VCaP (cell line): ENCODE measurements at regions not wholly inside any gene's neighbourhood (a gene's known extent, or its start where the extent isn't known, plus 50 kb on each side); places are given as distances from the start of the nearest gene placed in this dataset.

Experiments
- H3K27ac ChIP-seq: fragments of 450-650 bp; 2 replicates; pipeline ENCODE4 v1.5.1; 2017
- TF ChIP-seq, protein P1 (sequence below): fragments of 450-650 bp; conservative IDR thresholded peaks from 2 replicates; pipeline ENCODE4 v1.5.1; 2017; ENCODE audit warnings: mild to moderate bottlenecking, moderate library complexity

DNA sequence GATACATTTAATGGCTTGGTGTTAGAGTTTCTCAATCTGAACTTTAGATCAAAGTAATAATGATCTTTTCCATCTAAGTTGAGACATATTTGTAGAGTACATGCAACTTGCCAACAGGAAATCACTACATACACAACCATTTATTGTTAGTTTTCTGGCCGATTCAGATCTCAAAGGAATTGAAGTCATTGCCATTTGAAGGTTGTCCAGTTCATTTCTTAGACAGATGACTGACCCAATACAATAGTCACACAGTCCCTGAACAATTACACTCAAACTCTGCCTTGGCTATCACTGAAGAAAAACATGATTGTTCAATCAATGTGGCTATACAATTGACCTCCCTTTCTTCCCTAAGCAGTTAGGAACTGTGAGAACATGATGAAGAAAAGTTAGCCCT is 753.2 kb upstream of the RIOK2 start:
- TF ChIP-seq, protein P1, sequence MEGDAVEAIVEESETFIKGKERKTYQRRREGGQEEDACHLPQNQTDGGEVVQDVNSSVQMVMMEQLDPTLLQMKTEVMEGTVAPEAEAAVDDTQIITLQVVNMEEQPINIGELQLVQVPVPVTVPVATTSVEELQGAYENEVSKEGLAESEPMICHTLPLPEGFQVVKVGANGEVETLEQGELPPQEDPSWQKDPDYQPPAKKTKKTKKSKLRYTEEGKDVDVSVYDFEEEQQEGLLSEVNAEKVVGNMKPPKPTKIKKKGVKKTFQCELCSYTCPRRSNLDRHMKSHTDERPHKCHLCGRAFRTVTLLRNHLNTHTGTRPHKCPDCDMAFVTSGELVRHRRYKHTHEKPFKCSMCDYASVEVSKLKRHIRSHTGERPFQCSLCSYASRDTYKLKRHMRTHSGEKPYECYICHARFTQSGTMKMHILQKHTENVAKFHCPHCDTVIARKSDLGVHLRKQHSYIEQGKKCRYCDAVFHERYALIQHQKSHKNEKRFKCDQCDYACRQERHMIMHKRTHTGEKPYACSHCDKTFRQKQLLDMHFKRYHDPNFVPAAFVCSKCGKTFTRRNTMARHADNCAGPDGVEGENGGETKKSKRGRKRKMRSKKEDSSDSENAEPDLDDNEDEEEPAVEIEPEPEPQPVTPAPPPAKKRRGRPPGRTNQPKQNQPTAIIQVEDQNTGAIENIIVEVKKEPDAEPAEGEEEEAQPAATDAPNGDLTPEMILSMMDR, result no peak
- H3K27ac ChIP-seq, result no peak overlapping the region

DNA sequence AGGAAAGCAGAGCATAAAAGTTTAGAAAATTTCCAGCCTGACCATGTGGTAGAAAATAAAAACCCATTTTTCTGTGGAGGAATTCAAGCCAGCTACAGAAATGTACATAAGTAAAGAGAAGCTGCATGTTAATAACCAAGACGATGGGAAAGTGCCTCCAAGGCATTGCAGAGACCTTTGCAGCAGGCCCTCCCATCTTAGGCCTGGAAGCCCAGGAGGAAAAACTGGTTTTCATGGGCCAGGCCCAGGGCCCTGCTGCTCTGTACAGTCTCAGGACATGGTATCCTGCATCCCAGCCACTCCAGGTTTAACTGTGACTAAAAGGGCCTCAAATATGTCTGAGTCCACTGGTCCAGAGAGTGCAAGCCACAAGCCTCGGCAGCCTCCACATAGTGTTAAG is 754.8 kb upstream of the RIOK2 start:
- H3K27ac ChIP-seq, result no peak overlapping the region
- TF ChIP-seq, protein P1, result no peak

DNA sequence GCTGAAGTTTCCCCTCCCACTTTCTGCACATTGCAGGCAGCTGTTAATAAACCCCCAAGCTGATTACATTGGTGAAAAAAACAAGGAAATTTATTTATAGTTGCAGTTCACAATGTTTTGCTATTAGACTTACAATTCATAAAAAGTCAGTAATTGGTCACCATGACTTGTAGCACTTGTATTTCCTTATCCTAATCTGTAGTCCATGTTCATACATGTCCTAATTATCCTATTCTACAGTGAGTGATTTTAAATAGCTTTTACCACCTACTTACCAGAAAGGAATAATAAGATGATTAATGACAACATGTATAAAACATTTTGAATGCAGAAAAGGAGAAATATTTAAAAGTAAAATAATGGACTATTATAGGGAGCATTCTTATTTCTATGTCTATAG is 760.0 kb upstream of the RIOK2 start:
- TF ChIP-seq, protein P1, result no peak
- no peak overlapping the region for H3K27ac ChIP-seq

DNA sequence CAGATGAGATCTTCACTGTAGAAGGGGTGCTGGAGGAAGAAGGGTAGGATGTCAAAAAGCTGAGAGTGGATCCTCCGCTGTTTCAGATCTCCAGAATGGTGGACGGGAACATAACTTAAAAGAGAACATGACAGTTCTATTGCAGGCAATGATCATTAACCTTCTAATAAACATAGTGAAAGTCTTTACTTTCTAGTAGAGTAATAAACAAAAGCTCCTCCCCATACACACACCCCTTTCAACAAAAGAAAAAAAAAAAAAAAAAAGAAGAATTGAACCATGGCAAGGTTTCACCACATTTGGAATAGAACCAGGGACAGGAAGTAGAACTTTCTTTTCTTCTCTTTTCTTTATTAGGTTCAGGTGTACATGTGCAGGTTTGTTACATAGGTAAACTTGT is 768.1 kb upstream of the RIOK2 start:
- H3K27ac ChIP-seq, result no peak overlapping the region
- TF ChIP-seq, protein P1, result no peak

DNA sequence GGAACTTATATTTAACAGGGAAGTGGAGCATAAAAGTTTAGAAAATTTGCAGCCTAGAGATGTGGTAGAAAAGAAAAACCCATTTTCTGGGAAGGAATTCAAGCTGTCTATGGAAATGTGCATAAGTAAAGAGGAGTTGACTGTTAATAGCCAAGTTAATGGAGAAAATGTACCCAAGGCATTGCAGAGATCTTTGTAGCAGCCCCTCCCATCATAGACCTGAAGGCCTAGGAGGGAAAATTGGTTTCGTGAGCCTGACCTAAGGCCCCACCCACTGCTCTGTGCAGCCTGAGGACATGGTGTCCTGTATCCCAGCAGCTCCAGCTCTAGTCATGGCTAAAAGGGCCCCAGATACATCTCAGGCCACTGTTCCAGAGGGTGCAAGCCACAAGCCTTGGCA is 772.4 kb upstream of the RIOK2 start:
- TF ChIP-seq, protein P1, result no peak
- no peak overlapping the region for H3K27ac ChIP-seq

DNA sequence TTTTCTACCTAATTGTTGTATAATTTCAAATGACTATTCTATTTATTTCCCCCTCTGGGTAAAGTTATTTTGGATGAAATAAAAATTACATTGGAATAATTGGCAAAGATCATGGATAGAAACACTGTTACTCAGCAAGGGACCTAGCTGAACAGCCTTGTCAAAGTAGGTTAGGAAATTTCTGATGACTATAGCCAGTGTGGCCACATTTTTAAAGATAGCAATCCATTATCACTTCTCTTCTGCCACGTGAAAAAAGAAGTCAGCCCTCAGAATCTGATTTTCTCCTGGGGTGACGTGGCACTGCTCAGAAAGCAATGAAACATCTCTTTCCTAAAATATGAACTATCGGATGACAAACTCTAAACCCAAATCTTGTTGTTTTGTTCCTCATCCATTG is 784.2 kb upstream of the RIOK2 start:
- no peak overlapping the region for H3K27ac ChIP-seq
- TF ChIP-seq, protein P1, result no peak

DNA sequence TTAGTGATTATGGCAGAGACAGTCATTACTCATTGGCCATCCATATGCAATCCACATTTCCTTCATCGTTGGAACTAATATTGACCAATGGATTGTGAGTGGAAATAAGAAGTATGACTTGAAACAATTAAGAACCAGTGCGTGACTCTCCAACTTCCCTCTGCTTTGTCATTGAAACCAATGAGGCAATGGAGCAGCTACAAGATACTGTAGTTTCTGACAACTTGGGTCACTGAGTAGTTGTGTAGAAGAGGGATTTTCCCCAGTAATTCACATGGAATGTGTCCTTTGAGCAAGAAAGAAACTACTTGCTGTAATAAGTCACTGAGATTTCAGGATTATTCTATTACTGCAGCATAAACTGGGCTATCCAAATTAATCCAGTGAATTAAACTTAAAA is 785.3 kb upstream of the RIOK2 start:
- TF ChIP-seq, protein P1, result no peak
- no peak overlapping the region for H3K27ac ChIP-seq

DNA sequence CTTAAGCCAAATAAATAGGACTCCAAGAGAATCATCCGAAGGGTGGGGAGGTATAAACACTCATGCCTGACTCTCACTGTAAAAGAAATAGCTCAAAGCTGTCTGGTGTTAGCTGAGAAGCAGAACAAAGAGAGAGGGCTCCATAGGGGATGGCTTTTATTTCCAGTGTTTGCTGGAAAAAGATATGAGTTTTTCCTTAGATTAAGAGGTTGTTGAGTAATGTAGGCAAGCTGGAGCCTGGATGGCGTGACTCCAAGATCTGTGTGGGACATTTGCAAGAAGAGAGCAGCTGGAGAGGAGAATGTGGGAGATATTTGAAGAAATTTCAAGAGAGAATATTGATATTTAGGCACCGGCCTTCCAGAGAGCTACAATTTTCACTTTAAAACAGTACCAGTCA is 793.7 kb upstream of the RGMB start:
- no peak overlapping the region for H3K27ac ChIP-seq
- TF ChIP-seq, protein P1, result no peak
